ENCODE measurements at regions not wholly inside any gene's neighbourhood (a gene's known extent, or its start where the extent isn't known, plus 50 kb on each side); places are given as distances from the start of the nearest gene placed in this dataset.

GRCh38 chr5:92519811-92520632 lies 1061.0 kb downstream of the NR2F1-AS1 start:
- DNase-seq (ENCODE audit: low read depth), result no peak
- no peaks in the 10 kb centered on the region for H3K36me3 ChIP-seq (ENCODE audit: control insufficient read depth, insufficient read depth, low read length)
- CTCF ChIA-PET, result no interaction called here
- H3K4me3 ChIP-seq (ENCODE audit: low read depth, low read length), result no peak overlapping the region
- POLR2A ChIA-PET, result no interaction called here
- no peaks in the 10 kb centered on the region for H3K27me3 ChIP-seq (ENCODE audit: control insufficient read depth, insufficient read depth, low read length)
- no peak for TF ChIP-seq CTCF (IDR thresholded peaks at IDR 0.05; ENCODE audit: insufficient read depth, low read depth, low read length)

GRCh38 chr5:92518318-92518904 lies 1062.6 kb downstream of the NR2F1-AS1 start:
- POLR2A ChIA-PET, result no interaction called here
- no peak overlapping the region for H3K4me3 ChIP-seq (ENCODE audit: low read depth, low read length)
- TF ChIP-seq CTCF (IDR thresholded peaks at IDR 0.05; ENCODE audit: insufficient read depth, low read depth, low read length), result peak; percentile 58
- no peaks in the 10 kb centered on the region for H3K27me3 ChIP-seq (ENCODE audit: control insufficient read depth, insufficient read depth, low read length)
- CTCF ChIA-PET, result interaction anchor here (0.6 to 1.6 kb wide), 4 partner anchors 19 to 180 kb away, joined by 3 to 6 read pairs (median 3); no protein-coding TSS in a partner anchor
- DNase-seq (ENCODE audit: low read depth), result no peak
- H3K36me3 ChIP-seq (ENCODE audit: control insufficient read depth, insufficient read depth, low read length), result no peaks in the 10 kb centered on the region

- DNase-seq (ENCODE audit: low read depth), result peak; percentile 37
- no peaks in the 10 kb centered on the region for H3K27me3 ChIP-seq (ENCODE audit: control insufficient read depth, insufficient read depth, low read length)
- ChIA-PET CTCF (interaction anchor here (0.9 to 1.0 kb wide), 2 partner anchors 29 to 31 kb away, joined by 3 read pairs; no protein-coding TSS in a partner anchor), POLR2A (no interaction called here)
- no peak for TF ChIP-seq CTCF (IDR thresholded peaks at IDR 0.05; ENCODE audit: insufficient read depth, low read depth, low read length)
- no peaks in the 10 kb centered on the region for H3K36me3 ChIP-seq (ENCODE audit: control insufficient read depth, insufficient read depth, low read length)
- no peak overlapping the region for H3K4me3 ChIP-seq (ENCODE audit: low read depth, low read length)
Measured at GRCh38 chr5:92514896-92515295, 1066.1 kb downstream of the NR2F1-AS1 start.

GRCh38 chr5:92513067-92513466 lies 1068.0 kb downstream of the NR2F1-AS1 start:
- Histone ChIP-seq H3K4me3 (ENCODE audit: low read depth, low read length) (no peak overlapping the region), H3K36me3 (ENCODE audit: control insufficient read depth, insufficient read depth, low read length) (no peaks in the 10 kb centered on the region), H3K27me3 (ENCODE audit: control insufficient read depth, insufficient read depth, low read length) (no peaks in the 10 kb centered on the region)
- DNase-seq (ENCODE audit: low read depth), result no peak
- POLR2A ChIA-PET, result interaction anchor here (0.6 kb wide), 1 partner anchor 638 kb away, joined by 3 read pairs; no protein-coding TSS in a partner anchor
- CTCF ChIA-PET, result no interaction called here
- TF ChIP-seq CTCF (IDR thresholded peaks at IDR 0.05; ENCODE audit: insufficient read depth, low read depth, low read length), result no peak

GRCh38 chr5:92508271-92508670 lies 1072.7 kb downstream of the NR2F1-AS1 start:
- no peaks in the 10 kb centered on the region for H3K27me3 ChIP-seq (ENCODE audit: control insufficient read depth, insufficient read depth, low read length)
- DNase-seq (ENCODE audit: low read depth), result no peak
- no peaks in the 10 kb centered on the region for H3K36me3 ChIP-seq (ENCODE audit: control insufficient read depth, insufficient read depth, low read length)
- ChIA-PET CTCF (interaction anchor here (1.3 kb wide), 1 partner anchor 156 kb away, joined by 3 read pairs; no protein-coding TSS in a partner anchor), POLR2A (no interaction called here)
- TF ChIP-seq CTCF (IDR thresholded peaks at IDR 0.05; ENCODE audit: insufficient read depth, low read depth, low read length), result no peak
- no peak overlapping the region for H3K4me3 ChIP-seq (ENCODE audit: low read depth, low read length)
